ENCODE measurements at regions not wholly inside any gene's neighbourhood (a gene's known extent, or its start where the extent isn't known, plus 50 kb on each side); places are given as distances from the start of the nearest gene placed in this dataset.

- no peak for DNase-seq
Measured at GRCh38 chr5:67447732-67448131, 251.1 kb upstream of the CD180 start.

GRCh38 chr5:67437905-67438845, 241.6 kb upstream of the CD180 start:
- peak; percentile 6 for DNase-seq

GRCh38 chr5:67435032-67435431, 238.4 kb upstream of the CD180 start:
- no peak for DNase-seq

GRCh38 chr5:67434466-67434865, 237.9 kb upstream of the CD180 start:
- DNase-seq = no peak

GRCh38 chr5:67432606-67433005, 236.0 kb upstream of the CD180 start:
- DNase-seq = no peak

- DNase-seq = no peak
Measured at GRCh38 chr5:67431191-67431590, 234.6 kb upstream of the CD180 start.

GRCh38 chr5:67427850-67428298, 231.3 kb upstream of the CD180 start:
- no peak for DNase-seq

- peak; percentile 4 for DNase-seq
Measured at GRCh38 chr5:67426961-67427849, 230.6 kb upstream of the CD180 start.

- DNase-seq = peak; percentile 61
Measured at GRCh38 chr5:67425514-67425913, 228.9 kb upstream of the CD180 start.

- DNase-seq = no peak
Measured at GRCh38 chr5:67417839-67418238, 221.2 kb upstream of the CD180 start.

GRCh38 chr5:67416986-67417385, 220.4 kb upstream of the CD180 start:
- DNase-seq = no peak

GRCh38 chr5:67416133-67416937, 219.7 kb upstream of the CD180 start:
- no peak for DNase-seq

- peak; percentile 73 for DNase-seq
Measured at GRCh38 chr5:67414712-67415111, 218.1 kb upstream of the CD180 start.

- no peak for DNase-seq
Measured at GRCh38 chr5:67413721-67414120, 217.1 kb upstream of the CD180 start.

- DNase-seq = no peak
Measured at GRCh38 chr5:67409126-67409777, 212.7 kb upstream of the CD180 start.

GRCh38 chr5:67407979-67408378, 211.4 kb upstream of the CD180 start:
- DNase-seq = no peak

GRCh38 chr5:67405755-67406154, 209.2 kb upstream of the CD180 start:
- no peak for DNase-seq

- DNase-seq = no peak
Measured at GRCh38 chr5:67405101-67405364, 208.4 kb upstream of the CD180 start.

GRCh38 chr5:67404256-67405100, 207.9 kb upstream of the CD180 start:
- peak; percentile 78 for DNase-seq

- DNase-seq = no peak
Measured at GRCh38 chr5:67402526-67402925, 205.9 kb upstream of the CD180 start.

- DNase-seq = no peak
Measured at GRCh38 chr5:67401172-67401571, 204.6 kb upstream of the CD180 start.
